Coronary artery (tissue), 2 donors: ENCODE measurements at regions not wholly inside any gene's neighbourhood (a gene's known extent, or its start where the extent isn't known, plus 50 kb on each side); places are given as distances from the start of the nearest gene placed in this dataset.

Experiments
- DNase-seq: peaks from one replicate; pipeline ENCODE4 v3.0.0-alpha.2; 2017; ENCODE audit warnings: low spot score
- H3K27ac ChIP-seq, 2 donors: fragments of 200-600 bp; sonication (generic); one replicate each; pipeline ENCODE4 v1.5.1; 2016 to 2019
- H3K4me3 ChIP-seq: fragments of 200-600 bp; sonication (generic); 2 replicates; pipeline ENCODE4 v1.5.1; 2016; ENCODE audit warnings: mild to moderate bottlenecking, moderate library complexity
- CTCF ChIP-seq: fragments of 200-600 bp; sonication (generic); IDR thresholded peaks from one replicate; pipeline ENCODE4 v1.5.1; 2019; ENCODE audit warnings: antibody characterized with exemption

DNA sequence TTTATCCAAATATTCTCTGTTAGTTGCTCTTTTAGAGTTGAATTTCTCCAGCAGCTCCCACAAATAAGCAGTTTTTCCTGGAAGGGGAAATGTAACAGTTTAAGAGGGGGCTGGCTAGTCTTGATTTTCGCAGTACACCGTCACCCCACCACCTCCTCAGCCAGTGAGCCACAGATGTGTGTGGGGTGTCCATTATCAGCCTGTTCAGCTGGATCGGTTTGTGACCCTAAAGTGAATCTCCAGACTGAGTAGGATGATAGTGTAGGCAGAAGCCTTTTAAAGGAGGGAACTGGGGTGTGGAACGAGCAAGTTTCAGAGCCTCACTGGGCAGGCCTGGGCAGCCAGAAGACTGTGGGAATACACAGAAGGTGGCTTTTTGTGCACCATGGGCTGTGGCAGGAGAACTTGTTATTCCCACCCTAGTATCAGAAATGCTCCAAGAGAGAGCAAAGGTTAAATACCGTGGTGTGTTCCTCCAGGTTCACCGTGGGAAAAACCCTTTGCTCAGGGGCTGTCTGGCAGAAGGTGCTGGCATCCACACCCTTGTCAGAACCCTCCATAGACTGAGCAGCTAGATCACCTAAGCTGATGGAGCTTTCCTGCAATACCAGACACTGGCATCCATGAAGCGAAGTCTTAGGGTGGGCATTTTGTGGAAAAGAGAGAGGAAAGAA, 230.9 kb upstream of the MOCS1 start:
- TF ChIP-seq CTCF: no peak
- no peak for DNase-seq
- H3K27ac ChIP-seq: no peak overlapping the region
- H3K4me3 ChIP-seq: no peak overlapping the region

DNA sequence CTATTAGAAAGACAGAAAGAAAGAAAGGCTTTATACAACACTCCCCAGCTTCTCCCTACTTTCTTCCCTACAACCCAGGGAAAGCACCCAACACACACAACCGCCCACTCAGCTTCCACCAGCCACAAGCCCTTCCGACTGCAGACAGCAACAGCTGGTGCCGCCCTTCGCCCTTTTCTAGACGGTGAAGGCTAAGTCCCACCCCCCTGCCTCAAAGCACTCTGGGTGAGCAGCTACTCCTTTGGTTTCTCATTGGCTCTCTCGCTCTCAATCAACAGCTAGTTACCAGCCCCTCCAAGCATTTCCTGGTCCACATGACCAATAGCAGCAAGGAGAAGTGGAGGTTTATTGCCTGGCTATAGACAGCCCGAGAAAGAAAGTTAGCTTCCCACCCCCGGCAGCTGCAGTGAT, 230.1 kb upstream of the MOCS1 start:
- no peak for DNase-seq
- no peak overlapping the region for H3K4me3 ChIP-seq
- no peak overlapping the region for H3K27ac ChIP-seq
- TF ChIP-seq CTCF: no peak

- H3K4me3 ChIP-seq: no peak overlapping the region
Observed at GRCh38 chr6:40163924-40164323, 229.7 kb upstream of the MOCS1 start.

GRCh38 chr6:40162074-40162473, 227.8 kb upstream of the MOCS1 start:
- H3K27ac ChIP-seq: no peak overlapping the region
- TF ChIP-seq CTCF: no peak
- no peak overlapping the region for H3K4me3 ChIP-seq
- DNase-seq: no peak

More at GRCh38 chr6:40163924-40164323, 229.7 kb upstream of the MOCS1 start:
- no peak for DNase-seq
- TF ChIP-seq CTCF: no peak
- no peak overlapping the region for H3K27ac ChIP-seq

DNA sequence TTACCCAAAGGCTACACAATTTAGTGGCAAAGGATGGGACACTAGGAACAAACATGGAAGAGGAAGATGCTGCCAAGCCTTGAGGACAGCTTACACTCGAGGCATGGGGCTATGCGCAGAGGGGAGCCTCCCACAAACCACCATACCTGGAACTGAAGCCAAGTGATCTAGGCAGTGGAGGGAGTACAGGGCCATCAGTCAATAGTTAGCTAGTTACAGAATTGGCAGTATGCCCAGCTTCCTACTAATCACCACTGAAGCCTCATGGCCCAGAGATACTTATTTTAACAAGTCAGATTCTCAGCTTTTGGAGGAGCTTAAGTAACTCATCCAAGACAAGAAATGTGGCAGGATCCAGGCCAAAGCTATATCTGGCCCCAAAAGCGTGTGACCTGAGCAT, 226.6 kb upstream of the MOCS1 start:
- H3K27ac ChIP-seq: no peak overlapping the region
- no peak for DNase-seq
- no peak for TF ChIP-seq CTCF
- no peak overlapping the region for H3K4me3 ChIP-seq

- no peak for DNase-seq
- TF ChIP-seq CTCF: no peak
- Histone ChIP-seq H3K4me3 (no peak overlapping the region), H3K27ac (no peak overlapping the region)
Observed at GRCh38 chr6:40159865-40160264, 225.6 kb upstream of the MOCS1 start.

DNA sequence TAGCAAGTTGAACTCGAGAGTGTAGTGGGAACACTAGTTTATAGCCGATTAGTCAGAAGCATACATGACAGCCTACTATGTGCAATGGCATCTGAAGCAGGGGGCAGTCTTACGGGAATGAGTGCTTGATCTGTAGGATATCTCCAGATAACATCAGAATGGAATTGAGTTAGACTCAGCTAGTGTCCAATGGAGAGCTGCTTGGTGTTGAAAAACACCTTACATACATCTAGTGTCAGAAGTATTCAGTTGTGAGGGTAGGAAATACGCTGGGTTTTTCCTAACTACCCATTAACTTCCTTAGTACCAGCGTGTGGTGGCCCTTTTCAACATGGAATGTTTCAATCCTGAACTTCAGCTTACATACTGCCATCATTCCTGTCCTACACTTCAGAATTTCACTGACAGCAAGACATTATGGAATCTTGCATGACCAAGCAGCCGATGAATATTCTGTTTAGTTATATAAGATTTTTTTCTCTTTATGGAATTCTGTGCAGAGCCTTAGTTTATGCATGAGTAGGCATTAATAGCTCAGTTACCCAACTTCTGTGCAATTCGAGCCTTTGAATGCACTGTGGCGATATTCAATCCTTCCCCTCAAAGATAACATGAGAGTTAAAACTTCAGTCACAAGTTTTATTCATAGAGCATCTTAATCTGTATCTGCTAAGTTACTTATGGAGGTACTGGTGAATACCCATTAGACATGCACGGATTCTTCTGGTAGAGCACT, 218.6 kb upstream of the MOCS1 start:
- no peak for TF ChIP-seq CTCF
- no peak overlapping the region for H3K27ac ChIP-seq
- no peak overlapping the region for H3K4me3 ChIP-seq
- no peak for DNase-seq
